MCF 10A (cell line): ENCODE measurements at regions not wholly inside any gene's neighbourhood (a gene's known extent, or its start where the extent isn't known, plus 50 kb on each side); places are given as distances from the start of the nearest gene placed in this dataset.
"Not testable (repeated sequence)": the region's sequence is repeated elsewhere in the genome, so short reads cannot be mapped to it uniquely, and the experiment has no call there.

ENCODE experiments used
- BruUV-seq: library from RNA; stranded (reverse); fragments of 400-500 nt; replicated peaks from 2 replicates; lab custom pipeline; 2021; lab: Mats Ljungman, UMichigan
- CTCF ChIA-PET: fragments of 300-600 bp; sonication (Branson Sonifier 250); formaldehyde crosslinking; extraction: SDS; loops from one replicate; lab custom pipeline; 2021; ENCODE audit warnings: antibody characterized with exemption, inconsistent platforms; lab: Yijun Ruan, JAX
- POLR2A ChIA-PET: fragments of 300-600, 350-650 bp; sonication (Branson Sonifier 250); formaldehyde crosslinking; extraction: SDS; loops from one replicate; lab custom pipeline; 2020; ENCODE audit warnings: antibody characterized with exemption, inconsistent platforms; lab: Yijun Ruan, JAX
- DNase-seq: peaks from one replicate; pipeline ENCODE4 v3.0.0-alpha.2; 2018; ENCODE audit not compliant: unreplicated experiment
- H3K27ac Mint-ChIP-seq: one replicate; pipeline ENCODE4 v1.8.0; 2022; ENCODE audit warnings: mild to moderate bottlenecking, low read depth, mixed read lengths; ENCODE audit not compliant: unreplicated experiment
- H3K27me3 Mint-ChIP-seq: one replicate; pipeline ENCODE4 v1.8.0; 2022; ENCODE audit warnings: mixed read lengths; ENCODE audit not compliant: insufficient read depth, unreplicated experiment
- H3K36me3 Mint-ChIP-seq: one replicate; pipeline ENCODE4 v1.8.0; 2022; ENCODE audit warnings: mild to moderate bottlenecking, moderate library complexity, mixed read lengths; ENCODE audit not compliant: insufficient read depth, unreplicated experiment
- H3K4me1 Mint-ChIP-seq: one replicate; pipeline ENCODE4 v1.8.0; 2022; ENCODE audit warnings: mixed read lengths; ENCODE audit not compliant: insufficient read depth, unreplicated experiment
- H3K4me3 Mint-ChIP-seq: one replicate; pipeline ENCODE4 v1.8.0; 2022; ENCODE audit warnings: mild to moderate bottlenecking, moderate library complexity, mixed read lengths; ENCODE audit not compliant: unreplicated experiment
- H3K9me3 Mint-ChIP-seq: one replicate; pipeline ENCODE4 v1.8.0; 2022; ENCODE audit warnings: mixed read lengths; ENCODE audit not compliant: unreplicated experiment
- CTCF ChIP-seq: fragments of 200-600 bp; IDR thresholded peaks from one replicate; pipeline ENCODE4 v1.8.0; 2022; ENCODE audit warnings: antibody characterized with exemption, mild to moderate bottlenecking; ENCODE audit not compliant: unreplicated experiment
- intact Hi-C: fragments of 100-400 bp; cut with micrococcal nuclease; formaldehyde crosslinking; loops from 2 replicates; pipeline ENCODE4 v1.14.1; 2022

GRCh38 chr2:16090650-16091575 lies 150.6 kb downstream of the MYCN start:
- H3K9me3 Mint-ChIP-seq = peaks cover 8% of the 10 kb centered on the region
- no peaks in the 10 kb centered on the region for H3K27me3 Mint-ChIP-seq
- ChIA-PET POLR2A (no interaction called here), CTCF (no interaction called here)
- H3K4me1 Mint-ChIP-seq = no peaks in the 10 kb centered on the region
- no peaks in the 10 kb centered on the region for H3K36me3 Mint-ChIP-seq
- intact Hi-C loops = no loop called here
- TF ChIP-seq CTCF = no peak
- no peak for DNase-seq
- BruUV-seq = no TSS peak
- H3K27ac Mint-ChIP-seq = no peak overlapping the region
- H3K4me3 Mint-ChIP-seq = no peak overlapping the region

- H3K27me3 Mint-ChIP-seq, H3K4me1 Mint-ChIP-seq, H3K9me3 Mint-ChIP-seq, DNase-seq, H3K4me3 Mint-ChIP-seq, CTCF ChIA-PET, BruUV-seq, intact Hi-C loops, H3K27ac Mint-ChIP-seq, POLR2A ChIA-PET, H3K36me3 Mint-ChIP-seq: not testable (repeated sequence)
Measured at GRCh38 chr2:16089491-16089890, 149.1 kb downstream of the MYCN start.

- H3K9me3 Mint-ChIP-seq = peaks cover 8% of the 10 kb centered on the region
- no peak overlapping the region for H3K4me3 Mint-ChIP-seq
- no TSS peak for BruUV-seq
- ChIA-PET POLR2A (interaction anchor here (0.6 kb wide), 1 partner anchor 73 kb away, joined by 3 read pairs; no protein-coding TSS in a partner anchor), CTCF (interaction anchor here (0.6 to 0.7 kb wide), 2 partner anchors 649 to 1848 kb away, joined by 3 read pairs; no protein-coding TSS in a partner anchor)
- no peak for DNase-seq
- no peak for TF ChIP-seq CTCF
- H3K27ac Mint-ChIP-seq = no peak overlapping the region
- intact Hi-C loops = no loop called here
- no peaks in the 10 kb centered on the region for H3K4me1 Mint-ChIP-seq
- H3K27me3 Mint-ChIP-seq = no peaks in the 10 kb centered on the region
- no peaks in the 10 kb centered on the region for H3K36me3 Mint-ChIP-seq
Measured at GRCh38 chr2:16088802-16089112, 148.4 kb downstream of the MYCN start.

- no peaks in the 10 kb centered on the region for H3K4me1 Mint-ChIP-seq
- no peak overlapping the region for H3K27ac Mint-ChIP-seq
- H3K36me3 Mint-ChIP-seq = no peaks in the 10 kb centered on the region
- no peak overlapping the region for H3K4me3 Mint-ChIP-seq
- no peak for TF ChIP-seq CTCF
- ChIA-PET POLR2A (no interaction called here), CTCF (interaction anchor here (0.6 kb wide), 1 partner anchor 649 kb away, joined by 3 read pairs; no protein-coding TSS in a partner anchor)
- no peaks in the 10 kb centered on the region for H3K27me3 Mint-ChIP-seq
- DNase-seq = no peak
- peaks cover 8% of the 10 kb centered on the region for H3K9me3 Mint-ChIP-seq
- intact Hi-C loops = no loop called here
- no TSS peak for BruUV-seq
Measured at GRCh38 chr2:16088035-16088801, 147.9 kb downstream of the MYCN start.

GRCh38 chr2:16086136-16086535 lies 145.8 kb downstream of the MYCN start:
- H3K4me3 Mint-ChIP-seq, H3K27ac Mint-ChIP-seq, H3K27me3 Mint-ChIP-seq, H3K4me1 Mint-ChIP-seq, DNase-seq, BruUV-seq, intact Hi-C loops, CTCF ChIA-PET, POLR2A ChIA-PET, H3K36me3 Mint-ChIP-seq: not testable (repeated sequence)
- peaks cover 15% of the 10 kb centered on the region for H3K9me3 Mint-ChIP-seq
